22Rv1 (cell line): ENCODE measurements at regions not wholly inside any gene's neighbourhood (a gene's known extent, or its start where the extent isn't known, plus 50 kb on each side); places are given as distances from the start of the nearest gene placed in this dataset.

Source experiments
- H3K27ac ChIP-seq: fragments of 450-650 bp; 2 replicates; pipeline ENCODE4 v1.5.1; 2017
- CTCF ChIP-seq: fragments of 450-650 bp; IDR thresholded peaks from 2 replicates; pipeline ENCODE4 v1.5.1; 2017; ENCODE audit warnings: mild to moderate bottlenecking
- ZFX ChIP-seq: fragments of 450-650 bp; IDR thresholded peaks from 2 replicates; pipeline ENCODE4 v1.6.1; 2017; ENCODE audit warnings: antibody characterized with exemption, borderline replicate concordance

- H3K27ac ChIP-seq = no peak overlapping the region
- TF ChIP-seq CTCF (no peak), ZFX (no peak)
These were observed 859.0 kb upstream of the SLITRK1 start for GRCh38 chr13:84741253-84741652.

DNA sequence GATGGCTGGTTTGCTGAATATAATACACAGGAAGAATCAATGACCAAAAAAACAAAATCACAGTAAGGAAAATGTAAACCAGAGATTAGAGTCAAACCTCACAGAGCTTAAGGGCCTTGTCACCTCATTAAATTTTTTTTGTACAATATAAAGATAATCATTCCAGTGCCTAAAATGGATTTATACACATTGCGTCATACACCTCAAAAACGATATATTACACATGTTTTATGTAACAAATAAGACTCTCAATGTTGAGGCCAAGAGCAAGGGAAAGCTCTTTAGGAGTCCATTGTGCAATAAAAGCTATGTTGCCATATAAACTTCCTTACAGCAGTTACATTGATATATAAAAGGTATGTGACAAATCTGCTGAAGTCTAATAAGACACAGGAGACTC is 856.7 kb upstream of the SLITRK1 start:
- TF ChIP-seq CTCF = no peak
- no peak for TF ChIP-seq ZFX
- no peak overlapping the region for H3K27ac ChIP-seq

- no peak overlapping the region for H3K27ac ChIP-seq
- TF ChIP-seq CTCF (no peak), ZFX (no peak)
These were observed 855.4 kb upstream of the SLITRK1 start for GRCh38 chr13:84737661-84738060.

GRCh38 chr13:84730376-84730775 is 848.1 kb upstream of the SLITRK1 start:
- TF ChIP-seq ZFX (no peak), CTCF (no peak)
- H3K27ac ChIP-seq = no peak overlapping the region

DNA sequence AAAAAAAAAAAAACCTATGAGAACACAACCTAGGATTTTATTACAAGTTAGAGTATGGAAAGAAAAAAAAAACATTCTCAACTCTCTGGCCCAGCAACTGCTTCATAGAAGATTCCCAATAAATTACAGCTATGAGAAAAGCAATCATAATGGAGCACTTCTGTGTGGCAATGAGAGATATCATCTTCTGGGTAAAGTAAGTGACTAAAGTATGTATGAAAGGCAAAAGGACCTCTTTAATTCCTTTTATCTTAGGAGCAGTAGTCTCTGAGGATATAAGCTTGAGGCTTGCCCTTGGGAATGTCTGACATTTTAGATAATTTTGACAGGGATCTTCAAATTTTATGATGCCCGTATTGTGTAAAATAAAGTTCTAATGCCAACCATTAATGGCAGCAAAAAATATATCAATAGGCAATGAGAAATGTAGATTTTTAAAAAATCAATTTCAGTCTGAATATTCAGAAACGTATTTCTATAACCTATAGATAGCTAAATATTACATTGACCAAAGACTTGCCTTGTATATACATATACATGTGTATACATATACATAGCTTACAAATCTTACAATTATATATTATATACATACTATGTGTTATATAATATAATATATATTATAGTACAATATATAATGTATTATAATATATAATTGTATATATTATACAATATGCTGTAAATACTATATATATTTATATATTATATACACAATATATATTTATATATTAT is 823.9 kb upstream of the SLITRK1 start:
- TF ChIP-seq CTCF = no peak
- no peak for TF ChIP-seq ZFX
- H3K27ac ChIP-seq = no peak overlapping the region

DNA sequence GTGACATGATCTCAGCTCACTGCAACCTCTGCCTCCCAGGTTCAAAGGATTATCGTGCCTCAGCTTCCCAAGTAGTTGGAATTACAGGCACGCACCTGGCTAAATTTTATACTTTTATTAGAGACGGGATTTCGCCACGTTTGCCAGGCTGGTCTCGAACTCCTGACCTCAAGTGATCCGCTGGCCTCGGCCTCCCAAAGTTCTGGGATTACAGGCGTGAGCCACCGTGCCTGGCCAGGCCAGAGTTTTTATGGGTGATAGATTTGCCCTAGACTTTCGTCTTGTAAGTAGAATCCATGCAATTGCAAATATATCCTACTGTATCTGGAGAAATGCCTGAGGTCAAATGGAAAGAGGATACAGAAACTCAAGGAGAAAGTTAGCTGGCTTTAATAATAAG is 819.9 kb upstream of the SLITRK1 start:
- H3K27ac ChIP-seq = no peak overlapping the region; the same call in 1 of the 2 replicates
- no peak for TF ChIP-seq ZFX
- no peak for TF ChIP-seq CTCF

DNA sequence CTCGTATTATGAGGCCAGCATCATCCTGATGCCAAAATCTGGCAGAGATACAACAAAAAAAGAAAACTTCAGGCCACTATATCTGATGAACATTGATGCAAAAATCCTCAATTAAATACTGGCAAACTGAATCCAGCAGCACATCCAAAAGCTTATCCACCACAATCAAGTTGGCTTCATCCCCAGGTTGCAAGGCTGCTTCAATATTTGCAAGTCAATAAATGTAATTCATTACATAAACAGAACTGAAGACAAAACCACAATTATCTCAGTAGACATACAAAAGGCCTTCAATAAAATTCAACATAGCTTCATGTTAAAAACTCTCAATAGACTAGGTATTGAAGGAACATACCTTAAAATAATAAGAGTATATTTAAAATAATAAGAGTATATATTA is 815.3 kb upstream of the SLITRK1 start:
- H3K27ac ChIP-seq = peak overlapping the region; percentile 85

DNA sequence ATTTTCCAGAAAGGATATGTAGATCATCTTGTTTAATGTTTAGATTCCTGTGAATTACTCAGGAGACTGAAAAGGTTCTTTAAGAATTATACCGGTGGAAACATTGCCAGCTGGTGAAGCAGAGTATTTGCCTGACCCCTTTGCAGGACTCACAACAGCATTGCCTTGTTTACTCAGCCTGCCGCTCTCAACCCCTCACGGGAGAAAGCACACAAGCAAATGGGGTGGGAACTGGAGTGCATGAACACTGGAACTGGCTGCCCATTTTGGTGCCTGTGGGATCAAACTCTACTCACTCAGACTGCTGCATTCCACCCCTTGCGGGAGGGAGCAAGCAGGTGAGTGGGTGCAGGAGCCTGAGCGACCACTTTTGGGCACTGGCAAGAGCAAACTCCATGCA is 804.7 kb upstream of the SLITRK1 start:
- H3K27ac ChIP-seq = no peak overlapping the region

More for the DNA sequence above, 804.7 kb upstream of the SLITRK1 start:
- TF ChIP-seq CTCF = no peak
- no peak for TF ChIP-seq ZFX
